HG03060 (cell line): ENCODE measurements at regions not wholly inside any gene's neighbourhood (a gene's known extent, or its start where the extent isn't known, plus 50 kb on each side); places are given as distances from the start of the nearest gene placed in this dataset.

Source experiments
- ATAC-seq: cut with Tn5 transposase; IDR thresholded peaks from one replicate; pipeline ENCODE4 v1.9.1; 2021; ENCODE audit warnings: low read depth, moderate number of reproducible peaks; ENCODE audit not compliant: unreplicated experiment

GRCh38 chr14:61847861-61848260 lies 85.6 kb downstream of the SNAPC1 start:
- no peak for ATAC-seq

- ATAC-seq: no peak
Observed at GRCh38 chr14:61854898-61855297, 92.7 kb downstream of the SNAPC1 start.

GRCh38 chr14:61860294-61860918 lies 98.2 kb downstream of the SNAPC1 start:
- ATAC-seq: peak; percentile 93

GRCh38 chr14:61861320-61861865 lies 99.2 kb downstream of the SNAPC1 start:
- no peak for ATAC-seq

GRCh38 chr14:61864329-61864898 lies 102.2 kb downstream of the SNAPC1 start:
- no peak for ATAC-seq

GRCh38 chr14:61866932-61867920 lies 105.0 kb downstream of the SNAPC1 start:
- ATAC-seq: peak; percentile 98

GRCh38 chr14:61868846-61869245 lies 106.6 kb downstream of the SNAPC1 start:
- no peak for ATAC-seq

GRCh38 chr14:61870163-61870562 lies 107.9 kb downstream of the SNAPC1 start:
- no peak for ATAC-seq

GRCh38 chr14:61872452-61872851 lies 110.2 kb downstream of the SNAPC1 start:
- peak; percentile 99 for ATAC-seq

GRCh38 chr14:61875483-61875882 lies 113.3 kb downstream of the SNAPC1 start:
- ATAC-seq: no peak

- ATAC-seq: no peak
Observed at GRCh38 chr14:61876362-61877034, 114.3 kb downstream of the SNAPC1 start.

- no peak for ATAC-seq
Observed at GRCh38 chr14:61877035-61877390, 114.8 kb downstream of the SNAPC1 start.

GRCh38 chr14:61877768-61878167 lies 115.5 kb downstream of the SNAPC1 start:
- ATAC-seq: no peak

GRCh38 chr14:61878931-61879330 lies 116.7 kb downstream of the SNAPC1 start:
- no peak for ATAC-seq

- ATAC-seq: no peak
Observed at GRCh38 chr14:61881046-61881445, 118.8 kb downstream of the SNAPC1 start.

GRCh38 chr14:61884711-61885110 lies 122.5 kb downstream of the SNAPC1 start:
- no peak for ATAC-seq

GRCh38 chr14:61885203-61885961 lies 123.2 kb downstream of the SNAPC1 start:
- no peak for ATAC-seq

- ATAC-seq: no peak
Observed at GRCh38 chr14:61887628-61888027, 125.4 kb downstream of the SNAPC1 start.

- ATAC-seq: peak; percentile 98
Observed at GRCh38 chr14:61889914-61890351, 127.7 kb downstream of the SNAPC1 start.

GRCh38 chr14:61891170-61891569 lies 128.9 kb downstream of the SNAPC1 start:
- no peak for ATAC-seq
